ENCODE measurements at regions not wholly inside any gene's neighbourhood (a gene's known extent, or its start where the extent isn't known, plus 50 kb on each side); places are given as distances from the start of the nearest gene placed in this dataset.

- no peak for DNase-seq
These were observed 115.1 kb upstream of the CD180 start for GRCh38 chr5:67311701-67312100.

GRCh38 chr5:67311208-67311607 lies 114.6 kb upstream of the CD180 start:
- DNase-seq, result no peak

- DNase-seq, result no peak
These were observed 114.1 kb upstream of the CD180 start for GRCh38 chr5:67310740-67311139.

- no peak for DNase-seq
These were observed 113.6 kb upstream of the CD180 start for GRCh38 chr5:67310169-67310568.

- DNase-seq, result no peak
These were observed 112.5 kb upstream of the CD180 start for GRCh38 chr5:67308988-67309688.

GRCh38 chr5:67306965-67307607 lies 110.5 kb upstream of the CD180 start:
- no peak for DNase-seq

GRCh38 chr5:67305913-67306710 lies 109.5 kb upstream of the CD180 start:
- DNase-seq, result no peak

GRCh38 chr5:67305401-67305800 lies 108.8 kb upstream of the CD180 start:
- no peak for DNase-seq

- no peak for DNase-seq
These were observed 106.8 kb upstream of the CD180 start for GRCh38 chr5:67303356-67303755.

GRCh38 chr5:67301285-67301903 lies 104.8 kb upstream of the CD180 start:
- DNase-seq, result no peak

- no peak for DNase-seq
These were observed 103.7 kb upstream of the CD180 start for GRCh38 chr5:67300326-67300725.

GRCh38 chr5:67299231-67299735 lies 102.7 kb upstream of the CD180 start:
- DNase-seq, result no peak

GRCh38 chr5:67297802-67298532 lies 101.4 kb upstream of the CD180 start:
- no peak for DNase-seq

- DNase-seq, result no peak
These were observed 100.8 kb upstream of the CD180 start for GRCh38 chr5:67297376-67297775.

- no peak for DNase-seq
These were observed 97.8 kb upstream of the CD180 start for GRCh38 chr5:67294266-67294938.

- no peak for DNase-seq
These were observed 96.6 kb upstream of the CD180 start for GRCh38 chr5:67293226-67293625.

GRCh38 chr5:67292201-67292940 lies 95.8 kb upstream of the CD180 start:
- DNase-seq, result no peak

GRCh38 chr5:67291671-67292070 lies 95.1 kb upstream of the CD180 start:
- DNase-seq, result no peak

- DNase-seq, result no peak
These were observed 94.5 kb upstream of the CD180 start for GRCh38 chr5:67291066-67291465.

GRCh38 chr5:67290655-67291054 lies 94.1 kb upstream of the CD180 start:
- DNase-seq, result no peak

Measured in 8988T (cell line).